GM19395 (cell line): ENCODE measurements at regions not wholly inside any gene's neighbourhood (a gene's known extent, or its start where the extent isn't known, plus 50 kb on each side); places are given as distances from the start of the nearest gene placed in this dataset.
"Not testable (repeated sequence)": the region's sequence is repeated elsewhere in the genome, so short reads cannot be mapped to it uniquely, and the experiment has no call there.

ENCODE experiments used
- ATAC-seq: cut with Tn5 transposase; IDR thresholded peaks from one replicate; pipeline ENCODE4 v1.9.1; 2021; ENCODE audit warnings: mild to moderate bottlenecking, moderate library complexity; ENCODE audit not compliant: unreplicated experiment

- ATAC-seq = no peak
These were observed 51.8 kb upstream of the ENPEP start for GRCh38 chr4:110424144-110424543.

- ATAC-seq = no peak
These were observed 57.3 kb upstream of the ENPEP start for GRCh38 chr4:110418641-110419040.

GRCh38 chr4:110417136-110417535 lies 58.8 kb upstream of the ENPEP start:
- no peak for ATAC-seq

GRCh38 chr4:110415478-110415877 lies 60.5 kb upstream of the ENPEP start:
- no peak for ATAC-seq

- ATAC-seq = no peak
These were observed 60.9 kb upstream of the ENPEP start for GRCh38 chr4:110415041-110415440.

- no peak for ATAC-seq
These were observed 61.4 kb upstream of the ENPEP start for GRCh38 chr4:110414561-110414920.

- ATAC-seq = not testable (repeated sequence)
These were observed 62.0 kb upstream of the ENPEP start for GRCh38 chr4:110413807-110414560.

GRCh38 chr4:110412354-110413065 lies 63.4 kb upstream of the ENPEP start:
- no peak for ATAC-seq

- ATAC-seq = no peak
These were observed 64.4 kb upstream of the ENPEP start for GRCh38 chr4:110411574-110412011.

- not testable (repeated sequence) for ATAC-seq
These were observed 64.9 kb upstream of the ENPEP start for GRCh38 chr4:110410853-110411573.

- ATAC-seq = no peak
These were observed 75.9 kb upstream of the ENPEP start for GRCh38 chr4:110400086-110400485.

- ATAC-seq = not testable (repeated sequence)
These were observed 76.9 kb upstream of the ENPEP start for GRCh38 chr4:110399046-110399445.

- no peak for ATAC-seq
These were observed 79.0 kb upstream of the ENPEP start for GRCh38 chr4:110396963-110397362.

- no peak for ATAC-seq
These were observed 80.5 kb upstream of the ENPEP start for GRCh38 chr4:110395421-110395820.

- ATAC-seq = no peak
These were observed 81.1 kb upstream of the ENPEP start for GRCh38 chr4:110394871-110395270.

- ATAC-seq = no peak
These were observed 94.2 kb upstream of the ENPEP start for GRCh38 chr4:110381784-110382183.

- no peak for ATAC-seq
These were observed 103.5 kb upstream of the ENPEP start for GRCh38 chr4:110372485-110372884.

- no peak for ATAC-seq
These were observed 104.8 kb upstream of the ENPEP start for GRCh38 chr4:110371016-110371770.

- ATAC-seq = no peak
These were observed 107.5 kb upstream of the ENPEP start for GRCh38 chr4:110368409-110368808.

GRCh38 chr4:110367156-110367555 lies 108.8 kb upstream of the ENPEP start:
- ATAC-seq = no peak

GRCh38 chr4:110365761-110366160 lies 110.2 kb upstream of the ENPEP start:
- ATAC-seq = no peak
